ENCODE measurements at regions not wholly inside any gene's neighbourhood (a gene's known extent, or its start where the extent isn't known, plus 50 kb on each side); places are given as distances from the start of the nearest gene placed in this dataset.
"Not testable (repeated sequence)": the region's sequence is repeated elsewhere in the genome, so short reads cannot be mapped to it uniquely, and the experiment has no call there.

DNA sequence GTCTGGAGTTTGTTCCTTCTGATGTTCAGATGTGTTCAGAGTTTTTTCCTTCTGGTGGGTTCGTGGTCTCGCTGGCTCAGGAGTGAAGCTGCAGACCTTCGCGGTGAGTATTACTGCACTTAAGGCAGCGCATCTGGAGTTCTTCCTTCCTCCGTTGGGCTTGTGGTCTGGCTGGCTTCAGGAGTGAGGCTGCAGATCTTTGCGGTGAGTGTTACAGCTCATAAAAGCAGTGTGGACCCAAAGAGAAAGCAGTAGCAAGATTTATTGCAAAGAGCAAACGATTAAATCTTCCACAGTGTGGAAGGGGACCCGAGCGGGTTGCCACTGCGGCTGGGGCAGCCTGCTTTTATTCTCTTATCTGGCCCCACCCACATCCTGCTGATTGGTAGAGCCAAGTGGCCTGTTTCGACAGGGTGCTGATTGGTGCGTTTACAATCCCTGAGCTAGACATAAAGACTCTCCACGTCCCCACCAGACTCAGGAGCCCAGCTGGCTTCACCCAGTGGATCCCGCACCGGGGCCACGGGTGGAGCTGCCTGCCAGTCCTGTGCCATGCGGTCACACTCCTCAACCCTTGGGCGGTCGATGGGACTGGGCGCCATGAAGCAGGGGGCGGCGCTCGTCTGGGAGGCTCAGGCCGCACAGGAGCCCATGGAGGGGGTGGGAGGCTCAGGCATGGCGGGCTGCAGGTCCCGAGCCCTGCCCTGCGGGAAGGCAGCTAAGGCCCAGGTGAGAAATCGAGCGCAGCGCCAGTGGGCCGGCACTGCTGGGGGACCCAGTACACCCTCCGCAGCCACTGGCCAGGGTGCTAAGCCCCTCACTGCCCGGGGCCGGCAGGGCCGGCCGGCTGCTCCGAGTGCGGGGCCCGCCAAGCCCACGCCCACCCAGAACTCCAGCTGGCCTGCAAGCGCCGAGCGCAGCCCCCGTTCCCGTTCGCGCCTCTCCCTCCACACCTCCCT is 315.3 kb upstream of the SGK1 start:
- H3K4me2 ChIP-seq (ENCODE audit: low read depth, low read length, poor library complexity, severe bottlenecking) = peak overlapping the region; percentile 73
- not testable (repeated sequence) for H3K79me2 ChIP-seq (ENCODE audit: insufficient read depth, low read length); H3K36me3 ChIP-seq (ENCODE audit: insufficient read depth, low read length); H3K9ac ChIP-seq (ENCODE audit: low read depth, low read length, poor library complexity, severe bottlenecking); H2AFZ ChIP-seq (ENCODE audit: low read length); H4K20me1 ChIP-seq (ENCODE audit: insufficient read depth, low read length, poor library complexity, severe bottlenecking); H3K9me3 ChIP-seq (ENCODE audit: insufficient read depth, low read depth, low read length); H3K9me2 ChIP-seq (replicated peaks; ENCODE audit: low read depth, low read length); H3F3A ChIP-seq (ENCODE audit: low read depth); H3K27me3 ChIP-seq (ENCODE audit: insufficient read depth, low read length, poor library complexity, severe bottlenecking)
- peaks cover 47% of the 10 kb centered on the region for H3K4me1 ChIP-seq (ENCODE audit: insufficient read depth, low read length, poor library complexity, severe bottlenecking)
- H3K4me3 ChIP-seq (ENCODE audit: low read length, poor library complexity, severe bottlenecking) = peak overlapping the region; percentile 57
- peak; percentile 50; the same call in 1 of the 2 replicates for TF ChIP-seq EZH2phosphoT487 (IDR thresholded peaks at IDR 0.05; ENCODE audit: borderline replicate concordance)

DNA sequence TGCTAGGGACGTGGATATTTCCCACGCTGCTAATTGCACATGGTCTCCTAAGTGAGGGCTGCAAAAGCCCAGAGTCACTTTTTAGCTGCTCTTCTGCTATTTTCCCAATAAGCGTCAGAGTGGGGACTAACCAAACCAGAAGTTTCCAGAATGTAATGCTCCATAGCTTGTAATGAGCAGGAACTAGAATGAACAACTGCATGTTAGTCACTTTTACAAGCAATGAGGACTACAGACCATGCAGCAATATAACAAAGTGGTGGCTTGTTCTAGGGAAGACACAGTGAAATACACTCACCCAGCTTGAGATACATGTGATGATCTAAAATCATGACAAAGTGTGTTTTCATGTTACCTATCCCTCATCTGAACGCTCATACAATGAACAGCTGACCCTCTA is 314.1 kb upstream of the SGK1 start:
- no peaks in the 10 kb centered on the region for H3K9me2 ChIP-seq (replicated peaks; ENCODE audit: low read depth, low read length)
- peak overlapping the region; percentile 57 for H3K4me3 ChIP-seq (ENCODE audit: low read length, poor library complexity, severe bottlenecking)
- peak overlapping the region; percentile 73 for H3K4me2 ChIP-seq (ENCODE audit: low read depth, low read length, poor library complexity, severe bottlenecking)
- peaks cover 8% of the 10 kb centered on the region; the same call in 1 of the 2 replicates for H3K9me3 ChIP-seq (ENCODE audit: insufficient read depth, low read depth, low read length)
- TF ChIP-seq, protein P1, sequence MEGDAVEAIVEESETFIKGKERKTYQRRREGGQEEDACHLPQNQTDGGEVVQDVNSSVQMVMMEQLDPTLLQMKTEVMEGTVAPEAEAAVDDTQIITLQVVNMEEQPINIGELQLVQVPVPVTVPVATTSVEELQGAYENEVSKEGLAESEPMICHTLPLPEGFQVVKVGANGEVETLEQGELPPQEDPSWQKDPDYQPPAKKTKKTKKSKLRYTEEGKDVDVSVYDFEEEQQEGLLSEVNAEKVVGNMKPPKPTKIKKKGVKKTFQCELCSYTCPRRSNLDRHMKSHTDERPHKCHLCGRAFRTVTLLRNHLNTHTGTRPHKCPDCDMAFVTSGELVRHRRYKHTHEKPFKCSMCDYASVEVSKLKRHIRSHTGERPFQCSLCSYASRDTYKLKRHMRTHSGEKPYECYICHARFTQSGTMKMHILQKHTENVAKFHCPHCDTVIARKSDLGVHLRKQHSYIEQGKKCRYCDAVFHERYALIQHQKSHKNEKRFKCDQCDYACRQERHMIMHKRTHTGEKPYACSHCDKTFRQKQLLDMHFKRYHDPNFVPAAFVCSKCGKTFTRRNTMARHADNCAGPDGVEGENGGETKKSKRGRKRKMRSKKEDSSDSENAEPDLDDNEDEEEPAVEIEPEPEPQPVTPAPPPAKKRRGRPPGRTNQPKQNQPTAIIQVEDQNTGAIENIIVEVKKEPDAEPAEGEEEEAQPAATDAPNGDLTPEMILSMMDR (conservative IDR thresholded peaks at IDR 0.05; ENCODE audit: low read length) = no peak
- TF ChIP-seq EZH2phosphoT487 (IDR thresholded peaks at IDR 0.05; ENCODE audit: borderline replicate concordance) = no peak
- H4K20me1 ChIP-seq (ENCODE audit: insufficient read depth, low read length, poor library complexity, severe bottlenecking) = no peaks in the 10 kb centered on the region
- no peaks in the 10 kb centered on the region for H3K79me2 ChIP-seq (ENCODE audit: insufficient read depth, low read length)
- peaks cover 37% of the 10 kb centered on the region for H3K4me1 ChIP-seq (ENCODE audit: insufficient read depth, low read length, poor library complexity, severe bottlenecking)
- H3K9ac ChIP-seq (ENCODE audit: low read depth, low read length, poor library complexity, severe bottlenecking) = peak overlapping the region; percentile 11
- H2AFZ ChIP-seq (ENCODE audit: low read length) = no peak overlapping the region
- no peaks in the 10 kb centered on the region for H3K27me3 ChIP-seq (ENCODE audit: insufficient read depth, low read length, poor library complexity, severe bottlenecking)
- H3K36me3 ChIP-seq (ENCODE audit: insufficient read depth, low read length) = no peaks in the 10 kb centered on the region
- H3F3A ChIP-seq (ENCODE audit: low read depth) = peaks cover 5% of the 10 kb centered on the region; the same call in 1 of the 2 replicates

DNA sequence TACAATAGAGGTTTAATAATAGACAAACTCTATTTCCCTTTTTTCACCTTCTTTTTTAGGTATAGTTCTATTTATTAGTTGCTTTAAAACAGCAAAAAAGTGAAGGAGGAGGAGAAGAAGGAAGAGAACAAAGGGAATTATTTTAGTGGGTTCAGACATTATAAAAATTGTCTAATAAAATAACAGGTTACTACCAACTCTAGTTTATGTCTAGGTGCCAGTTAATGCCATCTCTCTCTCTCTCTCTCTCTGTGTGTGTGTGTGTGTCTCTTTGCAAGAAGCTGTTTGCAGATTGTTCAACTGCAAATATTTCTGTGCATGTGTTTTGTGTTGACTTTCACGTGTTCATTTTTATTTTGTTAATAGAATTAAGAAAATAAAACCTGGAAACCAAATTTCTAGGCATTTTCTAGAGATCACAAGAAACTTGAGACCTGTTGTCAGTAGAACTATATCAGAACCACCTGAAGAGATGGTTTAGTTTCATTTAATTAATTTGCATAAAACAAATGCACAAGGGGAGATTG is 313.5 kb upstream of the SGK1 start:
- no peaks in the 10 kb centered on the region for H3K79me2 ChIP-seq (ENCODE audit: insufficient read depth, low read length)
- H3F3A ChIP-seq (ENCODE audit: low read depth) = peaks cover 5% of the 10 kb centered on the region; the same call in 1 of the 2 replicates
- H3K9me2 ChIP-seq (replicated peaks; ENCODE audit: low read depth, low read length) = no peaks in the 10 kb centered on the region
- peaks cover 8% of the 10 kb centered on the region; the same call in 1 of the 2 replicates for H3K9me3 ChIP-seq (ENCODE audit: insufficient read depth, low read depth, low read length)
- no peaks in the 10 kb centered on the region for H3K27me3 ChIP-seq (ENCODE audit: insufficient read depth, low read length, poor library complexity, severe bottlenecking)
- TF ChIP-seq, protein P1 (conservative IDR thresholded peaks at IDR 0.05; ENCODE audit: low read length) = no peak
- no peak for TF ChIP-seq EZH2phosphoT487 (IDR thresholded peaks at IDR 0.05; ENCODE audit: borderline replicate concordance)
- H3K4me3 ChIP-seq (ENCODE audit: low read length, poor library complexity, severe bottlenecking) = no peak overlapping the region
- no peak overlapping the region for H3K9ac ChIP-seq (ENCODE audit: low read depth, low read length, poor library complexity, severe bottlenecking)
- no peaks in the 10 kb centered on the region for H4K20me1 ChIP-seq (ENCODE audit: insufficient read depth, low read length, poor library complexity, severe bottlenecking)
- peak overlapping the region; percentile 73 for H3K4me2 ChIP-seq (ENCODE audit: low read depth, low read length, poor library complexity, severe bottlenecking)
- H2AFZ ChIP-seq (ENCODE audit: low read length) = no peak overlapping the region
- no peaks in the 10 kb centered on the region for H3K36me3 ChIP-seq (ENCODE audit: insufficient read depth, low read length)
- H3K4me1 ChIP-seq (ENCODE audit: insufficient read depth, low read length, poor library complexity, severe bottlenecking) = peaks cover 35% of the 10 kb centered on the region

Measured in Loucy (cell line).